ENCODE measurements at regions not wholly inside any gene's neighbourhood (a gene's known extent, or its start where the extent isn't known, plus 50 kb on each side); places are given as distances from the start of the nearest gene placed in this dataset.
"Not testable (repeated sequence)": the region's sequence is repeated elsewhere in the genome, so short reads cannot be mapped to it uniquely, and the experiment has no call there.

- not testable (repeated sequence) for FAIRE-seq; DNase-seq (ENCODE audit: low spot score)
Measured at GRCh38 chr4:84126911-84127310, 372.2 kb downstream of the NKX6-1 start.

- DNase-seq (ENCODE audit: low spot score) (no peak), FAIRE-seq (no peak)
Measured at GRCh38 chr4:84126061-84126787, 372.9 kb downstream of the NKX6-1 start.

- no peak for FAIRE-seq
Measured at GRCh38 chr4:84110040-84110439, 389.1 kb downstream of the NKX6-1 start.

GRCh38 chr4:84101653-84102625, 397.2 kb downstream of the NKX6-1 start:
- not testable (repeated sequence) for FAIRE-seq

More at GRCh38 chr4:84110040-84110439, 389.1 kb downstream of the NKX6-1 start:
- DNase-seq (ENCODE audit: low spot score): no peak

GRCh38 chr4:84100071-84100470, 399.0 kb downstream of the NKX6-1 start:
- no peak for FAIRE-seq

More at GRCh38 chr4:84101653-84102625, 397.2 kb downstream of the NKX6-1 start:
- not testable (repeated sequence) for DNase-seq (ENCODE audit: low spot score)

GRCh38 chr4:84099599-84099998, 399.5 kb downstream of the NKX6-1 start:
- FAIRE-seq: no peak
- no peak for DNase-seq (ENCODE audit: low spot score)

More at GRCh38 chr4:84100071-84100470, 399.0 kb downstream of the NKX6-1 start:
- DNase-seq (ENCODE audit: low spot score): no peak

GRCh38 chr4:84091266-84091665, 407.8 kb downstream of the NKX6-1 start:
- DNase-seq (ENCODE audit: low spot score) (no peak), FAIRE-seq (no peak)

GRCh38 chr4:84089652-84090437, 409.2 kb downstream of the NKX6-1 start:
- DNase-seq (ENCODE audit: low spot score) (no peak), FAIRE-seq (no peak)

- DNase-seq (ENCODE audit: low spot score) (no peak), FAIRE-seq (no peak)
Measured at GRCh38 chr4:84085986-84086385, 413.1 kb downstream of the NKX6-1 start.

GRCh38 chr4:84070289-84070688, 428.8 kb downstream of the NKX6-1 start:
- DNase-seq (ENCODE audit: low spot score) (no peak), FAIRE-seq (no peak)

GRCh38 chr4:84063619-84064018, 435.5 kb downstream of the NKX6-1 start:
- DNase-seq (ENCODE audit: low spot score) (no peak), FAIRE-seq (no peak)

- FAIRE-seq (no peak), DNase-seq (ENCODE audit: low spot score) (no peak)
Measured at GRCh38 chr4:84058201-84058600, 440.9 kb downstream of the NKX6-1 start.

GRCh38 chr4:84051639-84052038, 447.5 kb downstream of the NKX6-1 start:
- DNase-seq (ENCODE audit: low spot score) (no peak), FAIRE-seq (no peak)

- no peak for DNase-seq (ENCODE audit: low spot score)
- FAIRE-seq: no peak
Measured at GRCh38 chr4:84051089-84051488, 448.0 kb downstream of the NKX6-1 start.

- DNase-seq (ENCODE audit: low spot score) (no peak), FAIRE-seq (no peak)
Measured at GRCh38 chr4:84050015-84050414, 449.1 kb downstream of the NKX6-1 start.

- DNase-seq (ENCODE audit: low spot score): no peak
- no peak for FAIRE-seq
Measured at GRCh38 chr4:84046551-84046950, 452.5 kb downstream of the NKX6-1 start.

GRCh38 chr4:84041426-84041825, 457.7 kb downstream of the NKX6-1 start:
- FAIRE-seq (no peak), DNase-seq (ENCODE audit: low spot score) (no peak)

GRCh38 chr4:84035568-84035967, 463.5 kb downstream of the NKX6-1 start:
- FAIRE-seq: no peak
- no peak for DNase-seq (ENCODE audit: low spot score)

- DNase-seq (ENCODE audit: low spot score) (no peak), FAIRE-seq (no peak)
Measured at GRCh38 chr4:84032372-84032771, 466.7 kb downstream of the NKX6-1 start.

GRCh38 chr4:84031401-84031800, 467.7 kb downstream of the NKX6-1 start:
- FAIRE-seq (no peak), DNase-seq (ENCODE audit: low spot score) (no peak)

GRCh38 chr4:84028340-84028739, 470.8 kb downstream of the NKX6-1 start:
- FAIRE-seq: no peak
- no peak for DNase-seq (ENCODE audit: low spot score)

Measured in urothelium cell line (cell line).